WTC11 (cell line): ENCODE measurements at regions not wholly inside any gene's neighbourhood (a gene's known extent, or its start where the extent isn't known, plus 50 kb on each side); places are given as distances from the start of the nearest gene placed in this dataset.

Source experiments
- ATAC-seq: fragments of 200-7000 bp; cut with Tn5 transposase; 2 replicates; pipeline ENCODE4 v1.10.0; 2021; ENCODE audit warnings: mild to moderate bottlenecking, moderate library complexity
- CTCF ChIA-PET: fragments of 300-600 bp; sonication (Branson Sonifier 250); formaldehyde crosslinking; loops from one replicate; lab custom pipeline; 2021; ENCODE audit warnings: antibody characterized with exemption; lab: Charles Lee
- POLR2A ChIA-PET: fragments of 350-600 bp; sonication (Branson Sonifier 250); formaldehyde crosslinking; loops from one replicate; lab custom pipeline; 2021; ENCODE audit warnings: antibody characterized with exemption; lab: Charles Lee
- DNase-seq: peaks from one replicate; pipeline ENCODE4 v3.0.0; 2021; ENCODE audit warnings: low spot score
- H3K27ac Mint-ChIP-seq: 2 replicates; pipeline ENCODE4 v1.8.0; 2021; ENCODE audit warnings: mixed read lengths
- H3K27me3 Mint-ChIP-seq: 2 replicates; pipeline ENCODE4 v1.8.0; 2021; ENCODE audit warnings: low read depth, mild to moderate bottlenecking, moderate library complexity, mixed read lengths
- H3K36me3 Mint-ChIP-seq: 2 replicates; pipeline ENCODE4 v1.8.0; 2021; ENCODE audit warnings: mixed read lengths
- H3K4me1 Mint-ChIP-seq: 2 replicates; pipeline ENCODE4 v1.8.0; 2022; ENCODE audit warnings: mixed read lengths
- H3K4me3 Mint-ChIP-seq: 2 replicates; pipeline ENCODE4 v1.8.0; 2021; ENCODE audit warnings: mild to moderate bottlenecking, moderate library complexity, mixed read lengths
- H3K9me3 Mint-ChIP-seq: 2 replicates; pipeline ENCODE4 v1.8.0; 2021; ENCODE audit warnings: mixed read lengths
- CREM ChIP-seq: sonication (generic); formaldehyde crosslinking; IDR thresholded peaks from 2 replicates; pipeline ENCODE4 v1.8.1; 2022; ENCODE audit warnings: mild to moderate bottlenecking, missing genetic modification reagents, moderate library complexity
- FOXK1 ChIP-seq: sonication (generic); formaldehyde crosslinking; IDR thresholded peaks from 2 replicates; pipeline ENCODE4 v1.8.0; 2022; ENCODE audit warnings: mild to moderate bottlenecking, moderate library complexity, missing genetic modification reagents
- JUN ChIP-seq: sonication (generic); formaldehyde crosslinking; IDR thresholded peaks from 2 replicates; pipeline ENCODE4 v1.8.0; 2023; ENCODE audit warnings: mild to moderate bottlenecking, missing genetic modification reagents
- NR2C2 ChIP-seq: sonication (generic); formaldehyde crosslinking; IDR thresholded peaks from 2 replicates; pipeline ENCODE4 v1.8.0; 2022; ENCODE audit warnings: mild to moderate bottlenecking, missing genetic modification reagents
- NR3C1 ChIP-seq: sonication (generic); formaldehyde crosslinking; conservative IDR thresholded peaks from 2 replicates; pipeline ENCODE4 v1.8.1; 2023; ENCODE audit warnings: low read depth, mild to moderate bottlenecking, missing genetic modification reagents
- TCF7 ChIP-seq: sonication (generic); formaldehyde crosslinking; IDR thresholded peaks from 2 replicates; pipeline ENCODE4 v1.8.0; 2022; ENCODE audit warnings: mild to moderate bottlenecking, low read depth, missing genetic modification reagents, moderate library complexity
- TEAD1 ChIP-seq: sonication (generic); formaldehyde crosslinking; IDR thresholded peaks from 2 replicates; pipeline ENCODE4 v1.8.0; 2022; ENCODE audit warnings: mild to moderate bottlenecking, missing genetic modification reagents
- TF ChIP-seq, protein P1 (sequence below): fragments of 250-450 bp; sonication (Bioruptor Pico); IDR thresholded peaks from 2 replicates; pipeline ENCODE4 v1.9.0; 2021; ENCODE audit warnings: mild to moderate bottlenecking, borderline replicate concordance
- TF ChIP-seq, protein P2 (sequence below): sonication (generic); formaldehyde crosslinking; conservative IDR thresholded peaks from 2 replicates; pipeline ENCODE4 v1.8.1; 2022; ENCODE audit warnings: mild to moderate bottlenecking, missing genetic modification reagents
- TF ChIP-seq, protein P3 (sequence below): sonication (generic); formaldehyde crosslinking; IDR thresholded peaks from 2 replicates; pipeline ENCODE4 v1.8.0; 2022; ENCODE audit warnings: mild to moderate bottlenecking, missing genetic modification reagents
- TF ChIP-seq, protein P4 (sequence below): fragments of 250-450 bp; sonication (Bioruptor Pico); IDR thresholded peaks from 2 replicates; pipeline ENCODE4 v1.9.0; 2021; ENCODE audit warnings: mild to moderate bottlenecking
- TF ChIP-seq, protein P5 (sequence below): sonication (generic); formaldehyde crosslinking; IDR thresholded peaks from 2 replicates; pipeline ENCODE4 v1.8.1; 2023; ENCODE audit warnings: mild to moderate bottlenecking, missing genetic modification reagents
- TF ChIP-seq, protein P6 (sequence below): fragments of 250-450 bp; sonication (Bioruptor Pico); IDR thresholded peaks from 2 replicates; pipeline ENCODE4 v1.9.0; 2021; ENCODE audit warnings: moderate library complexity, mild to moderate bottlenecking, inconsistent platforms, borderline replicate concordance
- TF ChIP-seq, protein P7 (sequence below): sonication (generic); formaldehyde crosslinking; IDR thresholded peaks from 2 replicates; pipeline ENCODE4 v1.8.1; 2023; ENCODE audit warnings: mild to moderate bottlenecking, missing genetic modification reagents
- TF ChIP-seq, protein P8 (sequence below): sonication (generic); formaldehyde crosslinking; IDR thresholded peaks from 2 replicates; pipeline ENCODE4 v1.8.1; 2023; ENCODE audit warnings: mild to moderate bottlenecking, missing genetic modification reagents, borderline replicate concordance

DNA sequence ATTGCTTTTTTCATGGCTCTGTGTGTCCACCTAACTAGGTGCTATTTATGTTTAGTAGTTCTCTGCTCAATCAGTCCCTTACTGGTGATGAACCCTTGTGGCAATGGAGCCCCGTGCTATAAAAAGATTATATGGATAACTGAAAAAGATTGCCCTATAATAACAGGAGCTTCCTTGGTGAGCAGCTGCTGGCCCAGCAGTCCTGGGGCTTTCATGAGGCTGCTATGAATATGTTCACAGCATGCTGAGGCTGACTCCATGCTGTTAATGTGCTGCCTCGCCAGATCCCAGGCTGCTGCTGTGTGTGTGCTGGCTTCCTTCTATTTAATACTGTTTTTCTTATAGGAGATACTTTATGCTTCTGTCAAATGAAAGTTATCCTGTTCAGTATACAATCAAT is 357.5 kb downstream of the TAF11L14 start (continued):
- TF ChIP-seq, protein P1, sequence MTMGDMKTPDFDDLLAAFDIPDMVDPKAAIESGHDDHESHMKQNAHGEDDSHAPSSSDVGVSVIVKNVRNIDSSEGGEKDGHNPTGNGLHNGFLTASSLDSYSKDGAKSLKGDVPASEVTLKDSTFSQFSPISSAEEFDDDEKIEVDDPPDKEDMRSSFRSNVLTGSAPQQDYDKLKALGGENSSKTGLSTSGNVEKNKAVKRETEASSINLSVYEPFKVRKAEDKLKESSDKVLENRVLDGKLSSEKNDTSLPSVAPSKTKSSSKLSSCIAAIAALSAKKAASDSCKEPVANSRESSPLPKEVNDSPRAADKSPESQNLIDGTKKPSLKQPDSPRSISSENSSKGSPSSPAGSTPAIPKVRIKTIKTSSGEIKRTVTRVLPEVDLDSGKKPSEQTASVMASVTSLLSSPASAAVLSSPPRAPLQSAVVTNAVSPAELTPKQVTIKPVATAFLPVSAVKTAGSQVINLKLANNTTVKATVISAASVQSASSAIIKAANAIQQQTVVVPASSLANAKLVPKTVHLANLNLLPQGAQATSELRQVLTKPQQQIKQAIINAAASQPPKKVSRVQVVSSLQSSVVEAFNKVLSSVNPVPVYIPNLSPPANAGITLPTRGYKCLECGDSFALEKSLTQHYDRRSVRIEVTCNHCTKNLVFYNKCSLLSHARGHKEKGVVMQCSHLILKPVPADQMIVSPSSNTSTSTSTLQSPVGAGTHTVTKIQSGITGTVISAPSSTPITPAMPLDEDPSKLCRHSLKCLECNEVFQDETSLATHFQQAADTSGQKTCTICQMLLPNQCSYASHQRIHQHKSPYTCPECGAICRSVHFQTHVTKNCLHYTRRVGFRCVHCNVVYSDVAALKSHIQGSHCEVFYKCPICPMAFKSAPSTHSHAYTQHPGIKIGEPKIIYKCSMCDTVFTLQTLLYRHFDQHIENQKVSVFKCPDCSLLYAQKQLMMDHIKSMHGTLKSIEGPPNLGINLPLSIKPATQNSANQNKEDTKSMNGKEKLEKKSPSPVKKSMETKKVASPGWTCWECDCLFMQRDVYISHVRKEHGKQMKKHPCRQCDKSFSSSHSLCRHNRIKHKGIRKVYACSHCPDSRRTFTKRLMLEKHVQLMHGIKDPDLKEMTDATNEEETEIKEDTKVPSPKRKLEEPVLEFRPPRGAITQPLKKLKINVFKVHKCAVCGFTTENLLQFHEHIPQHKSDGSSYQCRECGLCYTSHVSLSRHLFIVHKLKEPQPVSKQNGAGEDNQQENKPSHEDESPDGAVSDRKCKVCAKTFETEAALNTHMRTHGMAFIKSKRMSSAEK, result no peak
- TF ChIP-seq, protein P2, sequence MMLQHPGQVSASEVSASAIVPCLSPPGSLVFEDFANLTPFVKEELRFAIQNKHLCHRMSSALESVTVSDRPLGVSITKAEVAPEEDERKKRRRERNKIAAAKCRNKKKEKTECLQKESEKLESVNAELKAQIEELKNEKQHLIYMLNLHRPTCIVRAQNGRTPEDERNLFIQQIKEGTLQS, result no peak
- no peak for TF ChIP-seq TCF7
- TF ChIP-seq CREM, result no peak
- no peak for TF ChIP-seq NR2C2
- TF ChIP-seq, all 79 proteins: peak for 0

DNA sequence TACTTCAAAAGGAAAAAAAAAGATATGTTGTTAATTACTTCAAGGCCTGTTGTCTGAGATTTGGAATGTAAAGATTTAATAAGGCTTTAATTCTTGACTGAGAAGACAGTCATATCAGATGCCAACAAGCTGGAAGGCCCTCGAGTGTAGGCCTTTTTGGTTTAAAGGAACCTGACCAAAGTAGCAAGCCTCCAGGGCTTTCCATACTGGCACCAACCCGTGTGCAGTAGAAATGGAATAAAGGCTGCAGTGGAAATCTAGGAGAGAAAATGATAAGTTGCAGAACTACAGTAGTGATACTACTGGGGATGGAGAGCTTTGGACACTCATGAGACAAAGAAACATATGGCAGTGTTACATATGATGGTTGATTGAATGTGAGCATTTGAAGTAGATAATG is 358.0 kb downstream of the TAF11L14 start:
- Mint-ChIP-seq H3K4me3 (no peak overlapping the region), H3K27ac (no peak overlapping the region), H3K27me3 (no peaks in the 10 kb centered on the region), H3K36me3 (no peaks in the 10 kb centered on the region), H3K9me3 (no peaks in the 10 kb centered on the region), H3K4me1 (peaks cover 6% of the 10 kb centered on the region; the same call in 1 of the 2 replicates)
- ChIA-PET POLR2A (interaction anchor here (0.7 kb wide), 1 partner anchor 106 kb away, joined by 3 read pairs; no protein-coding TSS in a partner anchor), CTCF (no interaction called here)
- TF ChIP-seq, protein P3, sequence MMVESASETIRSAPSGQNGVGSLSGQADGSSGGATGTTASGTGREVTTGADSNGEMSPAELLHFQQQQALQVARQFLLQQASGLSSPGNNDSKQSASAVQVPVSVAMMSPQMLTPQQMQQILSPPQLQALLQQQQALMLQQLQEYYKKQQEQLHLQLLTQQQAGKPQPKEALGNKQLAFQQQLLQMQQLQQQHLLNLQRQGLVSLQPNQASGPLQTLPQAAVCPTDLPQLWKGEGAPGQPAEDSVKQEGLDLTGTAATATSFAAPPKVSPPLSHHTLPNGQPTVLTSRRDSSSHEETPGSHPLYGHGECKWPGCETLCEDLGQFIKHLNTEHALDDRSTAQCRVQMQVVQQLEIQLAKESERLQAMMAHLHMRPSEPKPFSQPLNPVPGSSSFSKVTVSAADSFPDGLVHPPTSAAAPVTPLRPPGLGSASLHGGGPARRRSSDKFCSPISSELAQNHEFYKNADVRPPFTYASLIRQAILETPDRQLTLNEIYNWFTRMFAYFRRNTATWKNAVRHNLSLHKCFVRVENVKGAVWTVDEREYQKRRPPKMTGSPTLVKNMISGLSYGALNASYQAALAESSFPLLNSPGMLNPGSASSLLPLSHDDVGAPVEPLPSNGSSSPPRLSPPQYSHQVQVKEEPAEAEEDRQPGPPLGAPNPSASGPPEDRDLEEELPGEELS (CRISPR knock-in tag), result no peak
- TF ChIP-seq, protein P2, result no peak
- TF ChIP-seq NR2C2, result no peak
- TF ChIP-seq, protein P4, sequence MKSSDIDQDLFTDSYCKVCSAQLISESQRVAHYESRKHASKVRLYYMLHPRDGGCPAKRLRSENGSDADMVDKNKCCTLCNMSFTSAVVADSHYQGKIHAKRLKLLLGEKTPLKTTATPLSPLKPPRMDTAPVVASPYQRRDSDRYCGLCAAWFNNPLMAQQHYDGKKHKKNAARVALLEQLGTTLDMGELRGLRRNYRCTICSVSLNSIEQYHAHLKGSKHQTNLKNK (CRISPR knock-in tag), result no peak
- no peak for TF ChIP-seq NR3C1
- no peak for TF ChIP-seq FOXK1
- TF ChIP-seq, protein P5, sequence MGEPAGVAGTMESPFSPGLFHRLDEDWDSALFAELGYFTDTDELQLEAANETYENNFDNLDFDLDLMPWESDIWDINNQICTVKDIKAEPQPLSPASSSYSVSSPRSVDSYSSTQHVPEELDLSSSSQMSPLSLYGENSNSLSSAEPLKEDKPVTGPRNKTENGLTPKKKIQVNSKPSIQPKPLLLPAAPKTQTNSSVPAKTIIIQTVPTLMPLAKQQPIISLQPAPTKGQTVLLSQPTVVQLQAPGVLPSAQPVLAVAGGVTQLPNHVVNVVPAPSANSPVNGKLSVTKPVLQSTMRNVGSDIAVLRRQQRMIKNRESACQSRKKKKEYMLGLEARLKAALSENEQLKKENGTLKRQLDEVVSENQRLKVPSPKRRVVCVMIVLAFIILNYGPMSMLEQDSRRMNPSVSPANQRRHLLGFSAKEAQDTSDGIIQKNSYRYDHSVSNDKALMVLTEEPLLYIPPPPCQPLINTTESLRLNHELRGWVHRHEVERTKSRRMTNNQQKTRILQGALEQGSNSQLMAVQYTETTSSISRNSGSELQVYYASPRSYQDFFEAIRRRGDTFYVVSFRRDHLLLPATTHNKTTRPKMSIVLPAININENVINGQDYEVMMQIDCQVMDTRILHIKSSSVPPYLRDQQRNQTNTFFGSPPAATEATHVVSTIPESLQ (CRISPR knock-in tag), result no peak
- TF ChIP-seq, protein P6, sequence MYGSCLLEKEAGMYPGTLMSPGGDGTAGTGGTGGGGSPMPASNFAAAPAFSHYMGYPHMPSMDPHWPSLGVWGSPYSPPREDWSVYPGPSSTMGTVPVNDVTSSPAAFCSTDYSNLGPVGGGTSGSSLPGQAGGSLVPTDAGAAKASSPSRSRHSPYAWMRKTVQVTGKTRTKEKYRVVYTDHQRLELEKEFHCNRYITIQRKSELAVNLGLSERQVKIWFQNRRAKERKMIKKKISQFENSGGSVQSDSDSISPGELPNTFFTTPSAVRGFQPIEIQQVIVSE, result no peak
- TF ChIP-seq, protein P7, sequence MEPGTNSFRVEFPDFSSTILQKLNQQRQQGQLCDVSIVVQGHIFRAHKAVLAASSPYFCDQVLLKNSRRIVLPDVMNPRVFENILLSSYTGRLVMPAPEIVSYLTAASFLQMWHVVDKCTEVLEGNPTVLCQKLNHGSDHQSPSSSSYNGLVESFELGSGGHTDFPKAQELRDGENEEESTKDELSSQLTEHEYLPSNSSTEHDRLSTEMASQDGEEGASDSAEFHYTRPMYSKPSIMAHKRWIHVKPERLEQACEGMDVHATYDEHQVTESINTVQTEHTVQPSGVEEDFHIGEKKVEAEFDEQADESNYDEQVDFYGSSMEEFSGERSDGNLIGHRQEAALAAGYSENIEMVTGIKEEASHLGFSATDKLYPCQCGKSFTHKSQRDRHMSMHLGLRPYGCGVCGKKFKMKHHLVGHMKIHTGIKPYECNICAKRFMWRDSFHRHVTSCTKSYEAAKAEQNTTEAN, result no peak
- TF ChIP-seq JUN (CRISPR knock-in tag), result no peak
- TF ChIP-seq, protein P8, sequence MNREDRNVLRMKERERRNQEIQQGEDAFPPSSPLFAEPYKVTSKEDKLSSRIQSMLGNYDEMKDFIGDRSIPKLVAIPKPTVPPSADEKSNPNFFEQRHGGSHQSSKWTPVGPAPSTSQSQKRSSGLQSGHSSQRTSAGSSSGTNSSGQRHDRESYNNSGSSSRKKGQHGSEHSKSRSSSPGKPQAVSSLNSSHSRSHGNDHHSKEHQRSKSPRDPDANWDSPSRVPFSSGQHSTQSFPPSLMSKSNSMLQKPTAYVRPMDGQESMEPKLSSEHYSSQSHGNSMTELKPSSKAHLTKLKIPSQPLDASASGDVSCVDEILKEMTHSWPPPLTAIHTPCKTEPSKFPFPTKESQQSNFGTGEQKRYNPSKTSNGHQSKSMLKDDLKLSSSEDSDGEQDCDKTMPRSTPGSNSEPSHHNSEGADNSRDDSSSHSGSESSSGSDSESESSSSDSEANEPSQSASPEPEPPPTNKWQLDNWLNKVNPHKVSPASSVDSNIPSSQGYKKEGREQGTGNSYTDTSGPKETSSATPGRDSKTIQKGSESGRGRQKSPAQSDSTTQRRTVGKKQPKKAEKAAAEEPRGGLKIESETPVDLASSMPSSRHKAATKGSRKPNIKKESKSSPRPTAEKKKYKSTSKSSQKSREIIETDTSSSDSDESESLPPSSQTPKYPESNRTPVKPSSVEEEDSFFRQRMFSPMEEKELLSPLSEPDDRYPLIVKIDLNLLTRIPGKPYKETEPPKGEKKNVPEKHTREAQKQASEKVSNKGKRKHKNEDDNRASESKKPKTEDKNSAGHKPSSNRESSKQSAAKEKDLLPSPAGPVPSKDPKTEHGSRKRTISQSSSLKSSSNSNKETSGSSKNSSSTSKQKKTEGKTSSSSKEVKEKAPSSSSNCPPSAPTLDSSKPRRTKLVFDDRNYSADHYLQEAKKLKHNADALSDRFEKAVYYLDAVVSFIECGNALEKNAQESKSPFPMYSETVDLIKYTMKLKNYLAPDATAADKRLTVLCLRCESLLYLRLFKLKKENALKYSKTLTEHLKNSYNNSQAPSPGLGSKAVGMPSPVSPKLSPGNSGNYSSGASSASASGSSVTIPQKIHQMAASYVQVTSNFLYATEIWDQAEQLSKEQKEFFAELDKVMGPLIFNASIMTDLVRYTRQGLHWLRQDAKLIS (CRISPR knock-in tag), result no peak
- no peak for TF ChIP-seq TEAD1
- DNase-seq, result no peak
- ATAC-seq, result no peak
